Activated T-cell treated with anti-CD3 and anti-CD28 coated beads for 24 hours (primary cell): ENCODE measurements at regions not wholly inside any gene's neighbourhood (a gene's known extent, or its start where the extent isn't known, plus 50 kb on each side); places are given as distances from the start of the nearest gene placed in this dataset.
A peak's percentile ranks its signal among the peaks of the same experiment; 100 is the strongest.
"Not testable (repeated sequence)": the region's sequence is repeated elsewhere in the genome, so short reads cannot be mapped to it uniquely, and the experiment has no call there.

Experiments used
- DNase-seq: peaks from one replicate; pipeline ENCODE4 v3.0.0-alpha.2; 2020; ENCODE audit warnings: low read depth

DNA sequence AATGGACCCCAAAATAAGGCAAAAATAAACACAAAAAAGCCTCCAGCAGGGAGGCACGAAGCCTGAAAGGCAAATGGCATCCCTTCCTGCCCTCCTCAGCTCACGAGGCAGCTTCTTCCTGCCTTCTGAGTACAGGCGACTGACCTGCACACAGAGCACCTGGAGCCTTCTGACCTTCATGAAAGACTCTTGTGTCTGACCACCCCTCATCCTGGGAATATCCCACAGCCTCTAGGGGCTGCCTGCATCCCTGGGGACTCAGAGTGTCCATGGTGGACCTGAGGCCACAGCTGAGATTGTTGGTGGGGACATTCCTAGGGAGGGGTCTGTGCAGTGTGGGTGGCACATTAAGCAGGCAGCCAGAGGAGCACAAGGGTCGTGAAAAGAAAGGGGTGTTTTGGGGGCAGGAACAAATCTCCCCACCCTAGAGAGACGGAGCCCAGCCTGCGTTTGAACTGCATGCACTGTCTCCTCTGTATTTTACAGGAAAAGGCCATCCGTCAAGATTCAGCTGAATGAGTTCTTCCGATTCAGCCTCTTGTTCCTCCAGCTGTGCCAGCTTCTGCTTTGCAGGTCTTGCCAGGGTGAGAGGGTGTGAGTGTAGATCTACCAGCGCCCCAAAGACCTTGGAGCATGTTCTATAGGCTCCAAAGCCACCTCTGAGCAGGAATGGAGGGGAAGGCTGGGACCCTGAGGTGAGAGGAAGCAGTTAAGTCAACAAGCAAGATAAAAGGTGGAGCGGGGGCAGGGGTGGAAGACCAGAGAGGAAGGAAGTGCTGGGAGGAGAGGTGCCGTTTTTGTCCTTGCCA, 80.4 kb upstream of the MEF2A start:
- no peak for DNase-seq

DNA sequence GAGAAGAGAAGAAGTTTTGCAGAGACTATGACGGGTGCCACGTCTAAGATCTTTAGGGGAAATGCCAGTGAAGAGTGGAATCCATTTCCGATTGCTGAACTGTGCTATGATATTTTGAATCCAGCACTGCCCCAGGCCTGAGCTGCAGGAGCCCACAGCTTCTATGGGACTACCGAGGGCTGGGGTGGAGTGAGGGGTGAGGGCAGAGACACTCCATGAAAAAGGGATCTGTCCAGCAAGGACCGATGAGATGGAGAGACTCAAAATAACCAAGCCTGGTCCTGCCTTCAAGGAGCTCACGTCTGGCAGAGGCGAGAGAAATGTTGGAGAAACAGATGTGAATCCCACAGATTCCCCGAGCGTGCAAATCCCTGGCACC, 79.8 kb upstream of the MEF2A start:
- no peak for DNase-seq

DNA sequence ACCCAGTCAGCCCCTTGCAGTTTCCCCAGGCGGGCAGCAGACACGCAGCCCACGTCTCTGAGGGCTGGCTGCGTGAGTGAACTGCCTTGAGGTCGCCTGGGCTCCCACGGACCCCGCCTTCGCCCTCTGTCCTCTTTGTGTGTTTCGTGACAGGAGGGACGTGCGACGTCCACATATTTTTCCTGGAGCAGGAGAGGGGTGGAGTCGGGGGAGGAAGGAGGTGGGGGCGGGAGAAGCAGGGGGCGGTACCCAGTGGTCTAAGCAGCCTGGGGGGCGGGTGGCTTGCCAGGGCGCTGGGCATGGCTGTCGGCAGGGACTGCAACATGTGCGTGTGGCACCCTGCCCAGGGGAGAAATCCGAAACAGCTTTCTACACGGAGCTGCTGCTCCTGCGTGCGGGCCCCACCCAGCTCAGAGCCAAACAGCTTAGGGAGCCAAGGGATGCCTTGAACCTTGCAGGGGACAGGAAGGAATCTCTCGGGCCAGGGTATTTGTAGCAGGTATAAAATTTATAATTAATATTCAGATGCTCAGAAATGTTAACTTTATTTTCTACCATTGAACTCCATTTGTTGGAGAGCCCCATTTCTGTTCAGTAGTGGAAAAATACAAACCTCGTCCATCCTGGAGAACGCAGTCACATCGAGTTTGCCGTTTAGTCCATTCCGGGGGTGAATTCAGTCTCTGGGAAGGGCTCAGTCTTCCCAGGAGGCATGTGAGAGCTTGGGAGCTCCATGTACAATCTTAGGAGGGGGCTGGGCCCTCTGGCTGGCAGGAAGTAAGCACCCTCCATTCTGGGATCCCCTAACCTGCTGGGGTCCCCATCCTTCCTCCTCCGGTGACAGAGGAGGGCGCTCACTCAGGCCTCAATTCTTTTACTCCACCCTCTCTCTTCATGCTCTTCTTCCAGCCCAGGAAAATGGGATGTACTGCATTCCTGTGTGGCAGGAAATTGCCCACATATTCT, 79.1 kb upstream of the MEF2A start:
- DNase-seq = no peak

DNA sequence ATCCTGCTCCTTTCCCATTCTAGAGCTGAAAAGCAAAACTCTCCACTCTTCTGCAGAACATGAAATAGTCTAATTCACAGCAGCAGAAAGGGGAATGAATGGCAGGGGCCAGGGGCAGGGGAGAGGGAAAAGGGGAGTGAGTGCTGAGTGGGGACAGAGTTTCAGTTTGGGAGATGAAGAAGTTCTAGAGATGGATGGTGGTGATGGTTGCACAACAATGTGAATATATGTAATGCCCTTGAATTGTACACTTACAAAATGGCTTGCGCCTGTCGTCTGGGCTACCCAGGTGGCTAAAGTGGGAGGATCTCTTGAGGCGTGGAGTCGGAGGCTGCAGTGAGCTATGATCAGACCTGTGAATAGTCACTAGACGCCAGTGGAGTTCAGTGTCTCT, 78.5 kb upstream of the MEF2A start:
- DNase-seq = no peak

DNA sequence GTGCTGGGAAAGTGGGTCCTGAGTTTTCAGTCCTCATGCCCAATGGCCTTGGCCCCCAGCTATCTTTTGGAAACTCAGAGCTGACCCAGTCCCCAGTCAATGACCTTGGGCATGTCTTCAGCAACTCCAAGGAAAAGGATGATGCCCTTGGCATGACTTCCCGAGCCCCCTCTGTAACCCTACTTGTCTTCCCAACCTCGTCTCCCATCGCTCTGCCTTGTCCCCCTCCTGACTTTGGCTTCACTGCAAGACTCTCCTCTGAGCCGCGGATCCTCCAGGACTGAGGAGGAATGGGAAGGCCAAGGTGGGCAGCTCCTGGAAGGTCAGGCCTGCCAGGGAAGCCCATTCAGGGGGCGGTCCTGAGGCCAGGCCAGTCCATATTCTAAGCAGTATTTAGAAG, 73.5 kb upstream of the MEF2A start:
- no peak for DNase-seq

- no peak for DNase-seq
Measured at GRCh38 chr15:99492716-99493115, 73.1 kb upstream of the MEF2A start.

- DNase-seq = no peak
Measured at GRCh38 chr15:99493461-99493860, 72.3 kb upstream of the MEF2A start.

DNA sequence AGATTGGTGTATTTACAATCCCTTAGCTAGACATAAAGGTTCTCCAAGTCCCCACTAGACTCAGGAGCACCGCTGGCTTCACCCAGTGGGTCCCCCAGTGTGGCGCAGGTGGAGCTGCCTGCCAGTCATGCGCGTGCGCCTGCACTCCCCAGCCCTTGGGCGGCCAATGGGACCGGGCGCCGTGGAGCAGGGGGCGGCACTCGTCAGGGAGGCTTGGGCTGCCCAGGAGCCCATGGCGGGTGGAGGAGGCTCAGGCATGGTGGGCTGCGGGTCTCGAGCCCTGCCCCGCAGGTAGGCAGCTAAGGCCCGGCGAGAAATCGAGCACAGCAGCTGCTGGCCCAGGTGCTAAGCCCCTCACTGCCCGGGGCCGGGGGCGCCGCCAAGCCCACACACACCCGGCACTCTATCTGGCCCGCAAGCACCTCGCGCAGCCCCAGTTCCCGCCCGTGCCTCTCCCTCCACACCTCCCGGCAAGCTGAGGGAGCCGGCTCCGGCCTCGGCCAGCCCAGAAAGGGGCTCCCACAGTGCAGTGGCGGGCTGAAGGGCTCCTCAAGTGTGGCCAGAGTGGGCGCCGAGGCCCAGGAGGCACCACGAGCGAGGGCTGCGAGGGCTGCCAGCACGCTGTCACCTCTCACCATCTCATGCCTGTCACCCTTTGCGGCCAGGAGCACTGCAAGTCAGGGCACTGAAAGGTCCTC, 71.1 kb upstream of the MEF2A start:
- not testable (repeated sequence) for DNase-seq

GRCh38 chr15:99495430-99496301, 70.1 kb upstream of the MEF2A start:
- DNase-seq = no peak

- DNase-seq = no peak
Measured at GRCh38 chr15:99496302-99496629, 69.5 kb upstream of the MEF2A start.

GRCh38 chr15:99502182-99502581, 63.6 kb upstream of the MEF2A start:
- peak; percentile 11 for DNase-seq

GRCh38 chr15:99502661-99503060, 63.1 kb upstream of the MEF2A start:
- DNase-seq = no peak

DNA sequence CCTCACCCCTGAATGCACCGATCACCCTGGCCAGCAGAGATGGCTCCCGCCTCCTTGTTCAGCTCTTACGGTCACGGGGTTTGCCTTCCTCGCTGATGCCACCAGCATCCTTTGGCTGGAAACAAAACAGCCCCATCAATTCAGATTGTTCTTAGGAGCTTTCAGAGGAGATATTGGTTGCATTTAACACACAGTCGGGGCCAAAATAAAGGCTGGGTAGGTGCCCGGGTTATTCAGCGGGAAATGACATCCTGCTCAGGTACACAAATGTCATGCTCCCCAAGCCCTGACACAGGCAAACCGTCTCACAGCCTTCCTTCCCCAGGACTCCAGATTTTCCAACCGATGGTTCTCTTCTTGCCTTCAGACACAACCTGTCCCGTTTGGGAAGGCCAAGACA, 62.4 kb upstream of the MEF2A start:
- DNase-seq = no peak

- no peak for DNase-seq
Measured at GRCh38 chr15:99504071-99504822, 61.5 kb upstream of the MEF2A start.

DNA sequence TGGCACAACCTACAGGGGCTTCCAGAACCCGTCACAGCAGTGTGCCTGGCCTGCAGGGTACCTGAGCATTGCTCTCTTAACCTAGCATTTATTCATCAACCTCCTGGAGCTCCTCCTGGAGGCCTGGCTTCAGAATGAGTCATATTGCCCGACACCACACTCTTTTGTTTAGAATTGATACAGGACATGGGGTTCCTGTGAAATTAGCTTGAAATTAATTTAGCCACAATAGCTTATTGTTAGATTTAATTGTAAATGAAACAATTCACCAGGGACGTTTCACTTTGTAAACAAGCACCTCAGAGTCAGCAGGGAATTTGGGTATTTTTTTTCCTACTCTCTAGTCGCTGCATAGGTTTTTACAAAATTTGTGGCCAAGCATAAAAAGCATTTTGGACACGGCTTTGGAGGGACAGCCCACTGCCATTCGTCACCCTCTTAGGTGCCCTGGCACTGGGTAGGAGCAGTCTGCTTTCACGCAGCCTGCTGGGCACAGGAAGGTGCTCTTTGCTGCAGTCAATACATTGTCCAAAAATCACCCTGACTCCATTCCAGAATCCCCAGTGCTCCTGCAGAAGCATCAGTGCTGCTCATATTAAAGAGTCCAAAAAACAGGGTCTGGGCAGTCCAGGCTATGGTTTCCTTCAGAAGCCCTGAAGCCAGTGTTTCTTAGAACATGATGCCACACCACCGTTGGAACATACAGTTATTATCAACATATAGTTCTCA, 60.8 kb upstream of the MEF2A start:
- no peak for DNase-seq

DNA sequence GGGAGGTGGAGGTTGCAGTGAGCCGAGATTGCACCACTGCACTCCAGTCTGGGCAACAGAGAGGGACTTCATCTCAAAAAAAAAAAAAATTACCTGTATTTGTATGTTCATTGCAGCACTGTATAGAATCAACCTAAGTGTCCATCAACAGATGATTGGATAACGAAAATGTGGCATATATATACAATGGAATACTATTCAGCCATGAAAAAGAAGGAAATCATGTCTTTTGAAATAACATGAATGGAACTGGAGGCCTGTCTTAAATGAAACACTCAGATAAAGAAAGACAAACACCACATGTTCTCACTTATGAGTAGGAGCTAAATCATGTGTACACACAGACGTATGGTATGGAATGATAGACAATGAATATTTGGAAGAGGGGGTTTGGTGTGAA, 59.4 kb upstream of the MEF2A start:
- DNase-seq = no peak

DNA sequence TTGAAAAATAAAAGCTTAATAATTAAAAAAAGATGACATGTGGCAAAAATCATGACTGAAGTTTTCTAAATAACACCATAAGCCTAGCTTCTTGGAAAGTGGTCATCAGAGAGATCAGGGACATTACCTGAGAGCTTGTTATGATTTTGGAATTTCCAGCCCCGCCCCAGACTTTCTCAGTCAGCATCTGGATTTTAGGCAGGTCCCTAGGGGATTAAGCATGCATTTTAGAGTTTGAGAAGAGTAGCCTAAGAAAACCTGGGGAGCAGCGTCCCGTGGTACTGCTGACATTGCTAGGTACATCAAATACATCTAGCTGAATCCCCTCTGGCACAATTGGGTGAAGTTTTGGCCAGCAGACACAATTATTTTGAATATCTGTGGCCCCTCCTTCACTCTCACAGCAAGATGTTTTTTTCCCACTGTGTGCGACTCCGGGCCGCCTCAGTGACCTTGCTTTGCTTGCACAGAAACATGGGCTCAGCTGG, 58.7 kb upstream of the MEF2A start:
- no peak for DNase-seq

GRCh38 chr15:99507504-99508310, 58.1 kb upstream of the MEF2A start:
- DNase-seq = no peak

- no peak for DNase-seq
Measured at GRCh38 chr15:99508311-99508645, 57.5 kb upstream of the MEF2A start.
